GM18909 (cell line): ENCODE measurements at regions not wholly inside any gene's neighbourhood (a gene's known extent, or its start where the extent isn't known, plus 50 kb on each side); places are given as distances from the start of the nearest gene placed in this dataset.

Experiments used
- ATAC-seq: cut with Tn5 transposase; IDR thresholded peaks from one replicate; pipeline ENCODE4 v1.9.1; 2021; ENCODE audit warnings: mild to moderate bottlenecking; ENCODE audit not compliant: unreplicated experiment, poor library complexity

- peak; percentile 52 for ATAC-seq
These were observed 237.1 kb upstream of the OPRM1 start for GRCh38 chr6:153801917-153802316.

GRCh38 chr6:153800580-153801188, 238.4 kb upstream of the OPRM1 start:
- ATAC-seq: no peak

- ATAC-seq: no peak
These were observed 248.1 kb upstream of the OPRM1 start for GRCh38 chr6:153790876-153791473.

- ATAC-seq: no peak
These were observed 249.0 kb upstream of the OPRM1 start for GRCh38 chr6:153790048-153790447.

GRCh38 chr6:153787341-153787606, 251.8 kb upstream of the OPRM1 start:
- ATAC-seq: no peak

GRCh38 chr6:153781306-153781705, 257.7 kb upstream of the OPRM1 start:
- no peak for ATAC-seq

- ATAC-seq: no peak
These were observed 259.0 kb upstream of the OPRM1 start for GRCh38 chr6:153780011-153780410.

- ATAC-seq: no peak
These were observed 260.8 kb upstream of the OPRM1 start for GRCh38 chr6:153778216-153778615.

- ATAC-seq: no peak
These were observed 267.5 kb upstream of the OPRM1 start for GRCh38 chr6:153771577-153771976.

- ATAC-seq: no peak
These were observed 271.9 kb upstream of the OPRM1 start for GRCh38 chr6:153767127-153767526.

GRCh38 chr6:153758516-153758915, 280.5 kb upstream of the OPRM1 start:
- no peak for ATAC-seq

GRCh38 chr6:153735761-153736160, 303.3 kb upstream of the OPRM1 start:
- no peak for ATAC-seq

GRCh38 chr6:153729189-153729588, 309.9 kb upstream of the OPRM1 start:
- no peak for ATAC-seq

GRCh38 chr6:153727885-153728284, 311.2 kb upstream of the OPRM1 start:
- no peak for ATAC-seq

GRCh38 chr6:153725456-153725855, 313.6 kb upstream of the OPRM1 start:
- ATAC-seq: no peak

GRCh38 chr6:153720732-153721131, 318.3 kb upstream of the OPRM1 start:
- ATAC-seq: no peak

GRCh38 chr6:153705429-153705828, 333.6 kb upstream of the OPRM1 start:
- ATAC-seq: no peak

- no peak for ATAC-seq
These were observed 336.4 kb upstream of the OPRM1 start for GRCh38 chr6:153702671-153703070.

GRCh38 chr6:153698637-153699036, 340.4 kb upstream of the OPRM1 start:
- no peak for ATAC-seq

- no peak for ATAC-seq
These were observed 341.0 kb upstream of the OPRM1 start for GRCh38 chr6:153698001-153698400.

GRCh38 chr6:153677522-153677921, 361.5 kb upstream of the OPRM1 start:
- no peak for ATAC-seq

GRCh38 chr6:153673750-153674149, 365.3 kb upstream of the OPRM1 start:
- ATAC-seq: no peak

GRCh38 chr6:153673225-153673624, 365.8 kb upstream of the OPRM1 start:
- no peak for ATAC-seq
